Activated naive CD4-positive, alpha-beta T cell (primary cell): ENCODE measurements at regions not wholly inside any gene's neighbourhood (a gene's known extent, or its start where the extent isn't known, plus 50 kb on each side); places are given as distances from the start of the nearest gene placed in this dataset.

Source experiments
- DNase-seq, 4 experiments: peaks; one replicate each; lab custom pipeline; 2025; lab: John Stamatoyannopoulos, UW

- DNase-seq = no peak
These were observed 211.5 kb downstream of the MED10 start for GRCh38 chr5:6166698-6167394.

GRCh38 chr5:6163913-6164312 is 214.4 kb downstream of the MED10 start:
- DNase-seq = no peak

GRCh38 chr5:6162175-6162574 is 216.2 kb downstream of the MED10 start:
- no peak for DNase-seq

GRCh38 chr5:6161257-6161656 is 217.1 kb downstream of the MED10 start:
- DNase-seq = no peak

GRCh38 chr5:6159832-6160430 is 218.4 kb downstream of the MED10 start:
- no peak for DNase-seq

GRCh38 chr5:6158974-6159831 is 219.1 kb downstream of the MED10 start:
- no peak for DNase-seq

- no peak for DNase-seq
These were observed 224.1 kb downstream of the MED10 start for GRCh38 chr5:6154216-6154615.

- no peak for DNase-seq
These were observed 232.1 kb downstream of the MED10 start for GRCh38 chr5:6146271-6146670.

- DNase-seq = no peak
These were observed 232.6 kb downstream of the MED10 start for GRCh38 chr5:6145616-6146237.

GRCh38 chr5:6143523-6143922 is 234.8 kb downstream of the MED10 start:
- DNase-seq = no peak

GRCh38 chr5:6142353-6142752 is 236.0 kb downstream of the MED10 start:
- no peak for DNase-seq

GRCh38 chr5:6140219-6140618 is 238.1 kb downstream of the MED10 start:
- no peak for DNase-seq

GRCh38 chr5:6135977-6136376 is 242.4 kb downstream of the MED10 start:
- no peak for DNase-seq

- no peak for DNase-seq
These were observed 244.1 kb downstream of the MED10 start for GRCh38 chr5:6134281-6134680.

GRCh38 chr5:6125781-6126180 is 252.6 kb downstream of the MED10 start:
- DNase-seq = no peak

- DNase-seq = no peak
These were observed 259.7 kb downstream of the MED10 start for GRCh38 chr5:6118691-6119090.

GRCh38 chr5:6117212-6117611 is 261.1 kb downstream of the MED10 start:
- DNase-seq = no peak

GRCh38 chr5:6115852-6116251 is 262.5 kb downstream of the MED10 start:
- DNase-seq = no peak

GRCh38 chr5:6112538-6112937 is 265.8 kb downstream of the MED10 start:
- no peak for DNase-seq

GRCh38 chr5:6112125-6112524 is 266.2 kb downstream of the MED10 start:
- no peak for DNase-seq

- no peak for DNase-seq
These were observed 267.2 kb downstream of the MED10 start for GRCh38 chr5:6111131-6111530.

GRCh38 chr5:6110441-6111005 is 267.8 kb downstream of the MED10 start:
- no peak for DNase-seq
